ENCODE measurements at regions not wholly inside any gene's neighbourhood (a gene's known extent, or its start where the extent isn't known, plus 50 kb on each side); places are given as distances from the start of the nearest gene placed in this dataset.

DNA sequence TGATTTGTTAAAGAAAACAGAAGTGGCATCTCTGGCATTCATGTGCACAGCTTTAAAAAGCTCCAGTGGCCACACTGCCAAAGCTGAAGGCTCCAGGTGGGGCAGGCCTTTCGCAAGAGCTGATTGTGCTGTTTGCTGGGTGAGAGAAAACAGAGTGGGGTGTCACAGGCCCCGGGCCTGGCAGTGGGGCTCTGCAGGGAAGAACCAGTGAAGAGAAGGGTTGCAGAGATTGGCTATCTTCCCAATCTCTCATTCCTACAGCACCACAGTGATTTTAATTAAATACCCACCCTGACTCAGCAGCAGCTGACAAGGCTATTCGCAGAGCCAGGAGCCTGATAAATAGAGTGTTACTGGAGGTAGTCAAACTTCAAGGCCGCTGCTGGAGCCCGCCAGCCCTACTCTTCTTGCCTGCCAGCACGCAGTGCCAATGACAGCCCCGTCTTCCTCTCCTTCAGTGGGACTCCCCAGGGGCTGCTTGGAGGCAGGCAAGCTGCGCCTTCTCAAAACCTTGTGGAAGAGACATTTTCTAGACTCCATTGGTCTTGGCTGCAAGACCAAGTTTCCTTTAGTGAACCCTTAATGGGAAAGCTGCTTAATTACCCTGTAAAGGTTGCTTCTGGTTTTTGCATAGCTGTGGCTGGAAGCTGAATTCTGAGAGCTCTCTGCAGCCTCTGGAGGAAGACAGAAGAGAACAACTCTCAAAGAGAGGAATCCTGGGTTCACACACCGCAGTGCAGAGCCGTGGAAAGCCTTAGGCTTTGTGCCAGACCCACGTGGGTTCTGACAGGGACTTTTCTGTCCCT lies 225.8 kb upstream of the SLCO3A1 start:
- TF ChIP-seq CTCF (conservative IDR thresholded peaks at IDR 0.05): no peak
- H3K27ac ChIP-seq: no peak overlapping the region

DNA sequence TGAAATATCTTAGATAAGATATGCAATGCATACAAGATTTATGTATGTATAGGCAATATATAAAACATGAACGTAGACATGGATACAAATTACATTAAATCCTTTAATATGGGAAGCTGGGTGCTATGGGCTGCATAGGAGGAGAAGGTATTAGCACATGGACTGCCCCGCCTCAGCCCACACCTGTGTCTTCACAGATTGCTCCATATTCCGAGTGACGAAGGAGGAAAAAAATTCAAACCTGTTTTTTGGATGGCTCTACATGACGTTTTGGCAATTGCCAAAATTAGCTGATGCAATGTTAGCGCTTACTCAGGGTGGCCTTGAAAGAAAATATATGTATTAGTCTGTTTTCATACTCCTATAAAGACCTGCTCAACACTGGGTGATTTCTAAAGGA lies 223.4 kb upstream of the SLCO3A1 start:
- no peak for TF ChIP-seq CTCF (conservative IDR thresholded peaks at IDR 0.05)

DNA sequence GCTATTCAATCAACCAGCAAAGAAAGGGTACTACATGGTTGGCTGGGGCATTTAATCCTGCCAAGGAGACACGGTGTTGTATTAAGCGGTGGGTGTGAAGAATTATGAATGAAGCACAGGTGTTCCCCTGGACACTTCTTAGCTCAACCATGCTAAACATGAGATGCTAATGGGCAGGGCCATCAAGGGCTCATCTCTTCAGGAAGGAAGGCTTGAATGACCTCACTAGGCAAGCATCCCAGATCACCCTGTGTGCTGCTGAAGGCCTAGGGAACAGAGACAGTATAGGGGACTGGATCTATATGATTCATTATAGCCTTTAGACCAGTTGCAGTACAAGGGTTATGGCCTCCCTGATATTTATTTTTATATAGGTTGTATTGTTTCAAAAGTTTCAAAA lies 221.3 kb upstream of the SLCO3A1 start:
- TF ChIP-seq CTCF (conservative IDR thresholded peaks at IDR 0.05): no peak
- H3K27ac ChIP-seq: no peak overlapping the region

More for the DNA sequence above, 223.4 kb upstream of the SLCO3A1 start:
- H3K27ac ChIP-seq: no peak overlapping the region

DNA sequence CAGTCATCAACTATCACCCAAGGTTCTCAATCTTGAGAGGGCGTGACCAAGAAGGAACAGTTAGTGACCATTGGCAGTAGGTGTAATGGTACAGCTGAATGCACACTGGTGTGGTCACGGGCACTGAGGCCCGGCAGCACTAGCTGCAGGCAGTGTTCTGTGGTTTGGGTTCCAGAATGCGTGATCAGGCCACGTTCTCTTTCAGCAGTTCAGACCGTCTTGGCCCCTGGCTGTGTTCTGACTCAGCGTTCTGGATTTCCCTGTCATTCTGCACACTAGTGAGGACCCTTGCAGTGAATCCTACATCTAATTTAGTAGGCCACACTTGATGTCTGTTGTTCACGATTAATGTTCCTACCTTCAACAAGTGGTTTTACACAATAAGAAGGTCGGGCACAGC lies 220.5 kb upstream of the SLCO3A1 start:
- TF ChIP-seq CTCF (conservative IDR thresholded peaks at IDR 0.05): no peak
- H3K27ac ChIP-seq: no peak overlapping the region

DNA sequence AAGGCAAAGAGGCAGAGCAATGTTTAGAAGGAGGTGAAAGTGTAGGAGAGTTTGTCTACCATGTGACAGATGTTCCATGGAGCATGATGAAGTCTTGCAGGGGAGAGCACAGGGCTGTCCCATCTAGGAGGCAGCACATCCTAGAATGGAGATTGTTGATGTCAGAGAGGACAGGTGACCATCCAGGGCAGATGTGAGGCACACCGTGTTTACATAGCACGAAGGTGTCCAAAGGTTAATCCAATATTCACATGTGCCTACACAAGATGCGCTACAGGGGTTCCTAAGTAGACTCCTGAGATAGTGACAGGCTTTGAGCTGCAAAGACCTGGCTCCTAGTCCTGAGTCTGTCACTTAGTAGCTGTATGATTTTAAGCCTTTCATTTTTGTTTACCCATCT lies 219.3 kb upstream of the SLCO3A1 start:
- TF ChIP-seq CTCF (conservative IDR thresholded peaks at IDR 0.05): no peak
- no peak overlapping the region for H3K27ac ChIP-seq

- H3K27ac ChIP-seq: no peak overlapping the region
Measured at GRCh38 chr15:91635080-91635479, 218.4 kb upstream of the SLCO3A1 start.

GRCh38 chr15:91635641-91636040 lies 217.9 kb upstream of the SLCO3A1 start:
- TF ChIP-seq CTCF (conservative IDR thresholded peaks at IDR 0.05): no peak
- H3K27ac ChIP-seq: no peak overlapping the region

More at GRCh38 chr15:91635080-91635479, 218.4 kb upstream of the SLCO3A1 start:
- TF ChIP-seq CTCF (conservative IDR thresholded peaks at IDR 0.05): no peak
